MM.1S (cell line): ENCODE measurements at regions not wholly inside any gene's neighbourhood (a gene's known extent, or its start where the extent isn't known, plus 50 kb on each side); places are given as distances from the start of the nearest gene placed in this dataset.

ENCODE experiments used
- DNase-seq: peaks from one replicate; pipeline ENCODE4 v3.0.0-alpha.2; 2015
- H2AFZ ChIP-seq: fragments of 300-600 bp; sonication (generic); 2 replicates; pipeline ENCODE4 v1.6.0; 2016; ENCODE audit warnings: antibody characterized with exemption, low read length
- H3F3A ChIP-seq: fragments of 300-600 bp; sonication (generic); 2 replicates; pipeline ENCODE4 v1.6.1; 2016; ENCODE audit warnings: mild to moderate bottlenecking, antibody characterized with exemption, low read length, moderate library complexity, mixed read lengths; ENCODE audit not compliant: insufficient read depth
- H3K27ac ChIP-seq: fragments of 300-600 bp; sonication (generic); 2 replicates; pipeline ENCODE4 v1.5.1; 2016; ENCODE audit warnings: mild to moderate bottlenecking, low read length
- H3K27me3 ChIP-seq: fragments of 300-600 bp; sonication (generic); replicated peaks from 2 replicates; pipeline ENCODE4 v1.6.0; 2016; ENCODE audit warnings: low read length; ENCODE audit not compliant: insufficient read depth
- H3K36me3 ChIP-seq: fragments of 300-600 bp; sonication (generic); replicated peaks from 2 replicates; pipeline ENCODE4 v1.6.1; 2016; ENCODE audit warnings: mild to moderate bottlenecking, low read length, mixed read lengths; ENCODE audit not compliant: insufficient read depth
- H3K4me1 ChIP-seq: fragments of 300-600 bp; sonication (generic); 2 replicates; pipeline ENCODE4 v1.6.1; 2016; ENCODE audit warnings: low read length, mixed read lengths
- H3K4me2 ChIP-seq: fragments of 300-600 bp; sonication (generic); 2 replicates; pipeline ENCODE4 v1.6.0; 2016; ENCODE audit warnings: low read depth, low read length
- H3K4me3 ChIP-seq: fragments of 300-600 bp; sonication (generic); 2 replicates; pipeline ENCODE4 v1.5.1; 2016; ENCODE audit warnings: low read length, mixed read lengths
- H3K79me2 ChIP-seq: fragments of 300-600 bp; sonication (generic); 2 replicates; pipeline ENCODE4 v1.6.1; 2016; ENCODE audit warnings: mixed run types, low read length, mixed read lengths
- H3K9ac ChIP-seq: fragments of 300-600 bp; sonication (generic); 2 replicates; pipeline ENCODE4 v1.6.1; 2016; ENCODE audit warnings: low read length, mixed read lengths
- H3K9me2 ChIP-seq: fragments of 300-600 bp; sonication (generic); replicated peaks from 2 replicates; pipeline ENCODE4 v1.6.1; 2016; ENCODE audit warnings: mild to moderate bottlenecking, low read length, mixed read lengths; ENCODE audit not compliant: insufficient read depth
- H3K9me3 ChIP-seq: fragments of 300-600 bp; sonication (generic); replicated peaks from 2 replicates; pipeline ENCODE4 v1.6.1; 2016; ENCODE audit warnings: mild to moderate bottlenecking, low read length, mixed read lengths; ENCODE audit not compliant: insufficient read depth
- H4K20me1 ChIP-seq: fragments of 300-600 bp; sonication (generic); 2 replicates; pipeline ENCODE4 v1.6.1; 2016; ENCODE audit warnings: mild to moderate bottlenecking, low read length, moderate library complexity, mixed read lengths; ENCODE audit not compliant: insufficient read depth
- EZH2 ChIP-seq: fragments of 300-600 bp; sonication (generic); optimal IDR thresholded peaks from 2 replicates; pipeline ENCODE3; 2017; ENCODE audit warnings: low read depth, mild to moderate bottlenecking, antibody characterized with exemption, low read length, mixed read lengths
- EZH2phosphoT487 ChIP-seq: fragments of 300-600 bp; sonication (generic); IDR thresholded peaks from 2 replicates; pipeline ENCODE4 v1.6.1; 2018; ENCODE audit warnings: antibody characterized with exemption, low read length
- TF ChIP-seq, protein P1 (sequence below): fragments of 300-600 bp; sonication (generic); IDR thresholded peaks from 2 replicates; pipeline ENCODE4 v1.5.1; 2016; ENCODE audit warnings: antibody characterized with exemption, low read length, mixed read lengths

DNA sequence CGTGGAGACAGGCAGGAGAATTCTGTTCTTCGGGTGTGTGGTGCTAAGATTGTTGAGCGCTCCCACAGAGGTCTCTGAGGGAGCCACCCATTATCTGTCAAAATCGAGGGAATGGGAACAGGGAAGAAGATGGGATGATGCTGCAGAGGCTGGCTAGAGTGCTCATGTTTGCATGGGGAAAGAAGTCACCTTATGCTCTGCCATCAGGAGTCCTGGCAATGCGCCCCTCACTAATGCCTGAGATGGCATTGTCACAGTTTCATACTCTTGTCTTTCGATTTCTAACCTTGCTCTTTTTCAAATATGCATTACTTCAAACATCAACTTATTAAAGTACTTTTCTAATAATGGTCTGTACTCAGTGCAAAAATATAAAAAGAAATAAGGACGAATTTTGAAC is 463.3 kb upstream of the CELF4 start:
- Histone ChIP-seq H3K79me2 (no peaks in the 10 kb centered on the region), H3K4me2 (no peak overlapping the region), H3K4me3 (no peak overlapping the region), H3K9me2 (no peaks in the 10 kb centered on the region), H3K36me3 (no peaks in the 10 kb centered on the region), H2AFZ (no peak overlapping the region), H3K27ac (no peak overlapping the region), H4K20me1 (no peaks in the 10 kb centered on the region), H3F3A (no peaks in the 10 kb centered on the region), H3K4me1 (no peaks in the 10 kb centered on the region), H3K27me3 (no peaks in the 10 kb centered on the region), H3K9ac (no peak overlapping the region), H3K9me3 (no peaks in the 10 kb centered on the region)
- DNase-seq = no peak
- TF ChIP-seq, protein P1, sequence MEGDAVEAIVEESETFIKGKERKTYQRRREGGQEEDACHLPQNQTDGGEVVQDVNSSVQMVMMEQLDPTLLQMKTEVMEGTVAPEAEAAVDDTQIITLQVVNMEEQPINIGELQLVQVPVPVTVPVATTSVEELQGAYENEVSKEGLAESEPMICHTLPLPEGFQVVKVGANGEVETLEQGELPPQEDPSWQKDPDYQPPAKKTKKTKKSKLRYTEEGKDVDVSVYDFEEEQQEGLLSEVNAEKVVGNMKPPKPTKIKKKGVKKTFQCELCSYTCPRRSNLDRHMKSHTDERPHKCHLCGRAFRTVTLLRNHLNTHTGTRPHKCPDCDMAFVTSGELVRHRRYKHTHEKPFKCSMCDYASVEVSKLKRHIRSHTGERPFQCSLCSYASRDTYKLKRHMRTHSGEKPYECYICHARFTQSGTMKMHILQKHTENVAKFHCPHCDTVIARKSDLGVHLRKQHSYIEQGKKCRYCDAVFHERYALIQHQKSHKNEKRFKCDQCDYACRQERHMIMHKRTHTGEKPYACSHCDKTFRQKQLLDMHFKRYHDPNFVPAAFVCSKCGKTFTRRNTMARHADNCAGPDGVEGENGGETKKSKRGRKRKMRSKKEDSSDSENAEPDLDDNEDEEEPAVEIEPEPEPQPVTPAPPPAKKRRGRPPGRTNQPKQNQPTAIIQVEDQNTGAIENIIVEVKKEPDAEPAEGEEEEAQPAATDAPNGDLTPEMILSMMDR = no peak
- no peak for TF ChIP-seq EZH2
- TF ChIP-seq EZH2phosphoT487 = no peak

DNA sequence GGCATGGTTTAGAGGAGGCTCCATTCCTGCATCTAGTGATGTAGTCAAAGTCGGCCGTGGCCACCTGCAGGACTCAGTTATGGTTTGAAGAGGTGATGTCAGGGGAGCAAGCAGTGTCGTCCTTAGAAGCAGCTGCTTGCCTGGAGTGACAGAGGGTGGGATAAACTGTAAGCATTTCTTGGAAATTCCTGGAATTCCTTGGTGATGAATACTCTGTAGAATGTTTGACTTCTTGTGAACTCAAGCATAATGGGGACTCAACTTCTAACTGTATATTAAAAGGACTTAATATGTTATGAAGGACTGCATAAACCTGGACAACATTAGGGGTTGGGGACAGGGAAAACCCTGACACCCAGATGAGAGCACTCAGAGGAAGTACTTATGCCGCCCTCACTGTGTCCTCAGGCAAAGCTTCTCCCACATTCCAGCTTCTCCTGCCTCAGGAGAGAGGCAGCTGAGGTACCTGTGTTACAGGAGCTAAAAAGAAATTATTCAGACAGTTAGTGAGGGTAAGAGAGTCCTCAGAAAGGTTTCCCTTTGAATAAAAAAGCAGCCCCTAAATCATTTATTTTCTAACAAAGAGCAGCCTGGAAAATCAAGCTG is 459.9 kb upstream of the CELF4 start:
- Histone ChIP-seq H3K27me3 (no peaks in the 10 kb centered on the region), H3K9me2 (no peaks in the 10 kb centered on the region), H3K79me2 (no peaks in the 10 kb centered on the region), H3K9ac (no peak overlapping the region), H3K36me3 (no peaks in the 10 kb centered on the region), H3K4me1 (no peaks in the 10 kb centered on the region), H3K4me3 (no peak overlapping the region), H2AFZ (no peak overlapping the region), H3K9me3 (no peaks in the 10 kb centered on the region; the same call in 1 of the 2 replicates), H4K20me1 (no peaks in the 10 kb centered on the region), H3K27ac (no peak overlapping the region), H3K4me2 (no peak overlapping the region), H3F3A (no peaks in the 10 kb centered on the region)
- TF ChIP-seq, protein P1 = no peak
- TF ChIP-seq EZH2phosphoT487 (no peak), EZH2 (no peak)
- no peak for DNase-seq

DNA sequence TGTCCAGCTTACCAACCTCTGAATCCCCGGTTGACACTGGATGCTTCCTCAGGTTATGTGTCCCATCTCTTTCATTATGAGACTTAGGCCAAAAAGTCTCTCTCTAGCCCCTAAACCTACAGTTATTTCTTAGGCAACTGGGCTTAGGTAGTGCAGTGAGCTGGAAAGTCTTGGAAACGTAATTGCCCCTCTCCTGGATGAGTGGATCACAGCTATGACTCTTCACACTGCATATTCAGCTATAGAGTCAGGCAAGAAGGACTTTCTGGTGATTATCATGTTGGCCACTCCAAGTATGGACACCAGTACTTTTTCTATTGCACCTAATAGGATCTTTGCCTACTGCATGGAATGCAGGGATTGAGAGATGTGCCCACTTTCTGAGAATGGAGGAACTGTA is 458.3 kb upstream of the CELF4 start:
- H3K9ac ChIP-seq = no peak overlapping the region
- H3F3A ChIP-seq = no peaks in the 10 kb centered on the region
- no peaks in the 10 kb centered on the region for H4K20me1 ChIP-seq
- no peak overlapping the region for H2AFZ ChIP-seq
- no peaks in the 10 kb centered on the region for H3K27me3 ChIP-seq
- H3K9me3 ChIP-seq = no peaks in the 10 kb centered on the region; the same call in 1 of the 2 replicates
- H3K4me2 ChIP-seq = no peak overlapping the region
- no peaks in the 10 kb centered on the region for H3K36me3 ChIP-seq
- DNase-seq = no peak
- H3K9me2 ChIP-seq = no peaks in the 10 kb centered on the region
- H3K79me2 ChIP-seq = no peaks in the 10 kb centered on the region
- no peaks in the 10 kb centered on the region for H3K4me1 ChIP-seq
- no peak overlapping the region for H3K4me3 ChIP-seq
- no peak overlapping the region for H3K27ac ChIP-seq
- TF ChIP-seq EZH2phosphoT487 (no peak), EZH2 (no peak)
- TF ChIP-seq, protein P1 = no peak
